Neutrophil (primary cell): ENCODE measurements at regions not wholly inside any gene's neighbourhood (a gene's known extent, or its start where the extent isn't known, plus 50 kb on each side); places are given as distances from the start of the nearest gene placed in this dataset.

Experiments used
- H3K27ac ChIP-seq: fragments of 200-600 bp; sonication (generic); 2 replicates; pipeline ENCODE4 v1.5.1; 2016; ENCODE audit warnings: mild to moderate bottlenecking, moderate library complexity
- H3K27me3 ChIP-seq: fragments of 200-600 bp; sonication (generic); 2 replicates; pipeline ENCODE4 v1.6.0; 2016; ENCODE audit warnings: mild to moderate bottlenecking
- H3K36me3 ChIP-seq: fragments of 200-600 bp; sonication (generic); 2 replicates; pipeline ENCODE4 v1.5.1; 2017
- H3K4me1 ChIP-seq, 2 experiments: fragments of 200-600 bp in 1 of 2; sonication (generic) in 1 of 2; 1 replicate in 1 of 2; 2 replicates in 1 of 2; pipeline versions ENCODE4 v1.5.1 to v1.6.1; 2013 to 2016; ENCODE audit warnings: low read depth in 1 of 2, low read length in 1 of 2, mild to moderate bottlenecking in 1 of 2, moderate library complexity in 1 of 2; ENCODE audit not compliant: control insufficient read depth in 1 of 2, insufficient read depth in 1 of 2
- H3K4me3 ChIP-seq, 2 experiments: fragments of 200-600 bp in 1 of 2; sonication (generic) in 1 of 2; 1 replicate in 1 of 2; 2 replicates in 1 of 2; pipeline ENCODE4 v1.5.1; 2013 to 2016; ENCODE audit warnings: low read depth in 1 of 2, low read length in 1 of 2, mild to moderate bottlenecking in 1 of 2, moderate library complexity in 1 of 2
- H3K9me3 ChIP-seq: fragments of 200-600 bp; sonication (generic); 2 replicates; pipeline ENCODE4 v1.5.1; 2016
- TF ChIP-seq, protein P1 (sequence below): fragments of 200-600 bp; sonication (generic); IDR thresholded peaks from 2 replicates; pipeline ENCODE4 v1.5.1; 2016; ENCODE audit warnings: antibody characterized with exemption

DNA sequence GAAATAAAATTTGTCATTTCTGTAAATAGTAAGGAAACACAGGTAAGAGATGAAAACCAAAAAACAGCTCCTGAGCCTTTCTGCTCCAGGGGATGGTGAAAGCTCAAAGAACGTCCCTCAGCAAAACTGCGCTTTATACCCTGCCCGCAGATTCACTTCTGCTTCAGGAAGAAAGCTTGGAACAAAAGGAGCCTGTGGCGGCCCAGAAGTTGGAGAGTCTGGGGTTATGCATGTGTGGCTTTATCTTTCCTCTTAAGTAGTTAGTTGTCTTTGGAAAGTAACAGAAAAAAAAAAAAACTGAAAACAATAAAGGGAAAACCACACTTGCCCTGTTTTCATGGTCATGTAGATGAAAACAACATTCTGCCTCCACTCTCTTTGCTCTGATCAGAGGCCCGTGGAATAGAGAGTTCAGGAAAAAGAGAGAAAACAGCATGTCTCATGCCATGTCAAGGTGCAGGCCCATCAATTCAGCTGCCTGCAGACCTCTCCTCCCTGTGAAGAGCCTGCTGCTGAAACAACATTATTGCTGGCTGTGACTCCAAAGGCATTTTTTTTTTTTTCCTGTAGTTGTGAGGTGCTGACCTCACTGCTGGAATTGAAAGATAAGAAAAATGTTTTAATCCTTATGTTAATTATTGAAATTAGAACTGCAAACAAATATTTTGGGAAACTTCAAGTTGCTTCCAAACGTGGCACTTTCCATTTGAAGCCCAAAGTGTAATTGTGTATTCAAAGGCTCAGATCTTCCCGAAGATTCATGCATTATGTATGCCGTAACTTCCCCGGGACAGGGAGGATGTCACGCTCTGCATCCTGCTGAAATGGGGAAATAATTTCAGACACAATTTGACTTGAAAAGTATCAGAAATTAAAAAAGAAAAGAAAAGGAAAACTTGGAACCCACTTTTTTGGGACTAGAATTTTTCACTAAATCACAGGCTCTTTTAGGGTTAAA, 108.4 kb upstream of the ZNF385D start:
- Histone ChIP-seq H3K27ac (no peak overlapping the region), H3K27me3 (no peaks in the 10 kb centered on the region), H3K9me3 (no peaks in the 10 kb centered on the region), H3K4me1 (no peaks in the 10 kb centered on the region), H3K4me3 (no peak overlapping the region), H3K36me3 (no peaks in the 10 kb centered on the region)
- TF ChIP-seq, protein P1, sequence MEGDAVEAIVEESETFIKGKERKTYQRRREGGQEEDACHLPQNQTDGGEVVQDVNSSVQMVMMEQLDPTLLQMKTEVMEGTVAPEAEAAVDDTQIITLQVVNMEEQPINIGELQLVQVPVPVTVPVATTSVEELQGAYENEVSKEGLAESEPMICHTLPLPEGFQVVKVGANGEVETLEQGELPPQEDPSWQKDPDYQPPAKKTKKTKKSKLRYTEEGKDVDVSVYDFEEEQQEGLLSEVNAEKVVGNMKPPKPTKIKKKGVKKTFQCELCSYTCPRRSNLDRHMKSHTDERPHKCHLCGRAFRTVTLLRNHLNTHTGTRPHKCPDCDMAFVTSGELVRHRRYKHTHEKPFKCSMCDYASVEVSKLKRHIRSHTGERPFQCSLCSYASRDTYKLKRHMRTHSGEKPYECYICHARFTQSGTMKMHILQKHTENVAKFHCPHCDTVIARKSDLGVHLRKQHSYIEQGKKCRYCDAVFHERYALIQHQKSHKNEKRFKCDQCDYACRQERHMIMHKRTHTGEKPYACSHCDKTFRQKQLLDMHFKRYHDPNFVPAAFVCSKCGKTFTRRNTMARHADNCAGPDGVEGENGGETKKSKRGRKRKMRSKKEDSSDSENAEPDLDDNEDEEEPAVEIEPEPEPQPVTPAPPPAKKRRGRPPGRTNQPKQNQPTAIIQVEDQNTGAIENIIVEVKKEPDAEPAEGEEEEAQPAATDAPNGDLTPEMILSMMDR: no peak

DNA sequence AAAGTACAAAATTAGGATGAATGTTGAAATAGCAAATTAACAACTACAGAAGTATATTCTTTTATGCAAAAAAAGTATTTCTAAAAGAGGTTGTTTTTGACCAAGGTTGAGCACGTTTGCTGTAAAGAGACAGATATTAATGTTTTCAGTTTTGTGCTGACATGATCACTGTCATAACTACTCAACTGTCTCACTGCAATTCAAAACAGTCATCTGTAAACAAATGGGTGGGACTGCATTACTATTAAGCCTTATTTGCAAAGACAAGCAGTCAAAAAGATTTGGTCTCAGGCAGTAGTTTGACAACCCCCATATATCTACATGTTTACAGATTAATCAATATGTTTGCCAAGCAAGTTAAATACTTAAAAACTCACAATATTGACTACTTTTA, 109.1 kb upstream of the ZNF385D start:
- Histone ChIP-seq H3K36me3 (no peaks in the 10 kb centered on the region), H3K4me3 (no peak overlapping the region), H3K27ac (no peak overlapping the region), H3K9me3 (no peaks in the 10 kb centered on the region), H3K4me1 (no peaks in the 10 kb centered on the region), H3K27me3 (no peaks in the 10 kb centered on the region)
- TF ChIP-seq, protein P1: no peak

DNA sequence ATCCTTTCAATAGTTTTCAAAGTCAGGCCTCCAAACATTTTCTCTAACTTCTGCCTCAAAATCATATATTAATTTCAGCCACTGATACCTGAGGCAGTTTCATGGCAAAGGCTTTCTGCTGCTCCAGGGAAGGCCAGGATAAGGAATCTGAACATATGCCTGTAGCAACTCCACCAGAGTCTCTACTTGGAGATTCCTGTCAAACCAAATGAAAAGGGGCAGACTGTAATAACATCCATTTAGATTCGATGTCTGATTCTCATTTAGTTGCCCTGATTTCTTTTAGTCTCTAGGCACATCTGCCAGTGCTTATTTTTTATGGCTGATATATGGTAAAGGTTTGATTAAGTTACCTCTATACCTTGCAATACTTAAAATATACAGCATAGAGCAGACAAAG, 109.6 kb upstream of the ZNF385D start:
- no peak overlapping the region for H3K27ac ChIP-seq
- H3K36me3 ChIP-seq: no peaks in the 10 kb centered on the region
- no peaks in the 10 kb centered on the region for H3K9me3 ChIP-seq
- TF ChIP-seq, protein P1: no peak
- H3K4me1 ChIP-seq: no peaks in the 10 kb centered on the region
- no peaks in the 10 kb centered on the region for H3K27me3 ChIP-seq
- H3K4me3 ChIP-seq: no peak overlapping the region

DNA sequence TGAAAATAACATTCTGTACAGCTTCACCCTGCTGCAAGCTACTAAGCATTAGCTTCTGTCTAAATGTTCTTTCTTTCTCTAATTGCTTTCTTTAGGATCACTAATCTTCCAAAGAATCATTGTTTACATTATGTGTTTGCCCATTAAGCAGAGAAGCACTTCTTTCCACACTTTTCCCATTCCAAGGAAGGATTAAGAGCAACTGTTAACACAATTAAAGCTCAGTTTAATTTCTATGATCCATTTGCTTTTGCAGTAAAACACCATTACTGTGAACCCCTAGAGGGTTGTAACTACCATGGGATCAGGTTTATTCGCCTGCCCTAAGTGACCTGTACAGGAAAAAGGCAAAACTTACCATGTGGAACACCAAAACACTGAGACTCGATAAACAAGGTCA, 125.8 kb upstream of the ZNF385D start:
- Histone ChIP-seq H3K4me3 (no peak overlapping the region), H3K27ac (no peak overlapping the region), H3K27me3 (no peaks in the 10 kb centered on the region), H3K9me3 (no peaks in the 10 kb centered on the region), H3K36me3 (no peaks in the 10 kb centered on the region), H3K4me1 (no peaks in the 10 kb centered on the region)
- TF ChIP-seq, protein P1: no peak

DNA sequence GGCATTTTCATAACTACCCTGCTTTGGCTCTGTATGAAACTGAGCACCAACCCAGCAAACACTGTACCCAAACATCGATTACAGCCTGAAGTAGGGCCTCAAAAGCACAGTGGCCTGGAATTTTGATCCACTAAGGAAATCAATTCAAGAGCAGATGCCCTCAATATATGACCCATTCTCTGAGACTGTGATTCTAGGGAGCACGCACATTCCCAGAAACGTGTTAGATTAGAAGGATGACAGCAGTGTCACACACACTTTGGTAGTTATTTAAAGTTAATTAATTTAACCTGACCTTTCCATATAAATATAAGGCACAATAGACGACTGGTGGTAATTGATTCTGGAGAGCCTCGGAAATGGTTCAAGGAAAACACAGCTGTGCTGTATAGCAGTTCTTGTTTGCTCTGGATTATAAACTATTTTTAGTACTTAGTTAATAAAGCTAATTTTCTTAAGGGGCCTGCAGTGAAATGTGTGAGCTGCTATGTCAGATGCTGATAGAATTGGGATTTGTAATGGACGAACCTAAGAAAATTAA, 126.3 kb upstream of the ZNF385D start:
- Histone ChIP-seq H3K36me3 (no peaks in the 10 kb centered on the region), H3K27me3 (no peaks in the 10 kb centered on the region)

More for the DNA sequence above, 126.3 kb upstream of the ZNF385D start:
- no peak overlapping the region for H3K27ac ChIP-seq
- H3K4me1 ChIP-seq: no peaks in the 10 kb centered on the region
- no peak overlapping the region for H3K4me3 ChIP-seq
- H3K9me3 ChIP-seq: no peaks in the 10 kb centered on the region
- TF ChIP-seq, protein P1: no peak
